ENCODE measurements at regions not wholly inside any gene's neighbourhood (a gene's known extent, or its start where the extent isn't known, plus 50 kb on each side); places are given as distances from the start of the nearest gene placed in this dataset.

DNA sequence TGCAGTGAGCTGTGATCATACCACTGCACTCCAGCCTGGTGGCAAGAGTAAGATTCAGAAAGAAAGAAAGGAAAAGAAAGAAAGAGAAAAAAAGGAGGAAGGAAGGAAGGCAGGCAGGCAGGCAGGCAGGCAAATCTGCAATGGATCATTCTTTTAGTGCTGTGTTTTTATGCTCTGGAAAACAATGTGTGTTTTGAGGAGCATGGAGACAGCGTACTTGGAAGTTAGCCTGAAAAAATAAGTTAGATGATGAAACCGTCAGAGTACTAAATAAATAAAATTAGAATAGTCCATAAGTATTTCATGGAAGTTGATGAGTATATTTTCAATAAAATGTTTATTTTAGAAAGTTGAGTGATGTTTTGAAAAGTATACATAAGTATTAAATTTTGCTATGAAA is 366.4 kb upstream of the CDH20 start:
- TF ChIP-seq GABPA (IDR thresholded peaks at IDR 0.05; ENCODE audit: borderline replicate concordance, insufficient read depth, low read length) (no peak), SAP30 (IDR thresholded peaks at IDR 0.05; ENCODE audit: insufficient read depth, insufficient replicate concordance, low read length) (no peak), RFX5 (IDR thresholded peaks at IDR 0.05; ENCODE audit: borderline replicate concordance, low read depth, low read length) (no peak), EZH2 (IDR thresholded peaks at IDR 0.05; ENCODE audit: low read depth, low read length, severe bottlenecking) (no peak), SIN3A (conservative IDR thresholded peaks at IDR 0.05 in 1 of 2, IDR thresholded peaks at IDR 0.05 in 1 of 2; ENCODE audit: low read depth in 1 of 2, low read length in 2 of 2) (no peak), POLR2A (IDR thresholded peaks at IDR 0.05; ENCODE audit: control extremely low read depth in 1 of 2, low read depth in 2 of 2, low read length in 2 of 2) (no peak), CEBPB (IDR thresholded peaks at IDR 0.05; ENCODE audit: low read depth, low read length) (no peak), HDAC2 (IDR thresholded peaks at IDR 0.05; ENCODE audit: borderline replicate concordance in 1 of 2, low read depth in 2 of 2, low read length in 2 of 2) (no peak), SP2 (IDR thresholded peaks at IDR 0.05; ENCODE audit: low read length) (no peak), RAD21 (IDR thresholded peaks at IDR 0.05 in 1 of 2, conservative IDR thresholded peaks at IDR 0.05 in 1 of 2; ENCODE audit: low read depth in 2 of 2, low read length in 2 of 2) (no peak), TAF1 (IDR thresholded peaks at IDR 0.05; ENCODE audit: low read depth, low read length) (no peak)
- TF ChIP-seq, protein P1, sequence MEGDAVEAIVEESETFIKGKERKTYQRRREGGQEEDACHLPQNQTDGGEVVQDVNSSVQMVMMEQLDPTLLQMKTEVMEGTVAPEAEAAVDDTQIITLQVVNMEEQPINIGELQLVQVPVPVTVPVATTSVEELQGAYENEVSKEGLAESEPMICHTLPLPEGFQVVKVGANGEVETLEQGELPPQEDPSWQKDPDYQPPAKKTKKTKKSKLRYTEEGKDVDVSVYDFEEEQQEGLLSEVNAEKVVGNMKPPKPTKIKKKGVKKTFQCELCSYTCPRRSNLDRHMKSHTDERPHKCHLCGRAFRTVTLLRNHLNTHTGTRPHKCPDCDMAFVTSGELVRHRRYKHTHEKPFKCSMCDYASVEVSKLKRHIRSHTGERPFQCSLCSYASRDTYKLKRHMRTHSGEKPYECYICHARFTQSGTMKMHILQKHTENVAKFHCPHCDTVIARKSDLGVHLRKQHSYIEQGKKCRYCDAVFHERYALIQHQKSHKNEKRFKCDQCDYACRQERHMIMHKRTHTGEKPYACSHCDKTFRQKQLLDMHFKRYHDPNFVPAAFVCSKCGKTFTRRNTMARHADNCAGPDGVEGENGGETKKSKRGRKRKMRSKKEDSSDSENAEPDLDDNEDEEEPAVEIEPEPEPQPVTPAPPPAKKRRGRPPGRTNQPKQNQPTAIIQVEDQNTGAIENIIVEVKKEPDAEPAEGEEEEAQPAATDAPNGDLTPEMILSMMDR (IDR thresholded peaks at IDR 0.05; ENCODE audit: control extremely low read depth in 1 of 3, insufficient read depth in 1 of 3, low read depth in 1 of 3, low read length in 3 of 3), result no peak
- TF ChIP-seq, protein P2, sequence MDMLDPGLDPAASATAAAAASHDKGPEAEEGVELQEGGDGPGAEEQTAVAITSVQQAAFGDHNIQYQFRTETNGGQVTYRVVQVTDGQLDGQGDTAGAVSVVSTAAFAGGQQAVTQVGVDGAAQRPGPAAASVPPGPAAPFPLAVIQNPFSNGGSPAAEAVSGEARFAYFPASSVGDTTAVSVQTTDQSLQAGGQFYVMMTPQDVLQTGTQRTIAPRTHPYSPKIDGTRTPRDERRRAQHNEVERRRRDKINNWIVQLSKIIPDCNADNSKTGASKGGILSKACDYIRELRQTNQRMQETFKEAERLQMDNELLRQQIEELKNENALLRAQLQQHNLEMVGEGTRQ (IDR thresholded peaks at IDR 0.05; ENCODE audit: low read length), result no peak

Data from H1 (cell line).